ENCODE measurements at regions not wholly inside any gene's neighbourhood (a gene's known extent, or its start where the extent isn't known, plus 50 kb on each side); places are given as distances from the start of the nearest gene placed in this dataset.
A peak's percentile ranks its signal among the peaks of the same experiment; 100 is the strongest.

GRCh38 chr1:202072211-202072765, 50.4 kb upstream of the GPR37L1 start:
- H2BK120ac ChIP-seq (replicated peaks; ENCODE audit: low read depth, low read length) = no peak overlapping the region
- H3K18ac ChIP-seq (ENCODE audit: extremely low read depth, low read length) = no peak overlapping the region
- no peak overlapping the region for H3K4me2 ChIP-seq (ENCODE audit: insufficient read depth in 1 of 2, low read depth in 2 of 2, low read length in 2 of 2)
- H3K9ac ChIP-seq (replicated peaks in 1 of 4; ENCODE audit: extremely low read depth in 1 of 4, low read depth in 3 of 4, low read length in 3 of 4) = no peak overlapping the region
- no peaks in the 10 kb centered on the region for H4K20me1 ChIP-seq (replicated peaks in 1 of 2; ENCODE audit: control insufficient read depth in 1 of 2, insufficient read depth in 2 of 2, low read length in 2 of 2)
- H3K4ac ChIP-seq (replicated peaks; ENCODE audit: insufficient read length, low read depth, low read length) = no peak overlapping the region
- WGBS, 2 experiments (ENCODE audit: extremely low coverage in 1 of 2, insufficient coverage in 1 of 2, insufficient read length in 1 of 2, insufficient replicate concordance in 2 of 2, low coverage in 1 of 2, low lambda C conversion rate in 2 of 2, missing lambda C conversion rate in 1 of 2) = 91% methylated on average over 8 of the region's 8 CpGs; no CpG with 5 or more reads in 1 of the 2 experiments
- no peaks in the 10 kb centered on the region for H3K9me3 ChIP-seq (ENCODE audit: insufficient read depth in 2 of 2, low read depth in 1 of 2, low read length in 1 of 2)
- no peak overlapping the region for H2BK12ac ChIP-seq (ENCODE audit: low read depth, low read length)
- 0 out of 2 replicates have a peak overlapping the region, but pooled peaks have one; percentile 31 for H2BK15ac ChIP-seq (ENCODE audit: low read length)
- H2BK20ac ChIP-seq (ENCODE audit: low read length) = no peak overlapping the region
- CTCF ChIA-PET (ENCODE audit: partially characterized antibody) = interaction anchor here (1.0 to 1.6 kb wide), 2 partner anchors 11 to 50 kb away, joined by 3 to 4 read pairs; partner anchors contain the start of gene GPR37L1
- H3K27me3 ChIP-seq (replicated peaks in 1 of 4; ENCODE audit: control insufficient read depth in 3 of 4, extremely low read depth in 1 of 4, insufficient read depth in 3 of 4, low read length in 3 of 4) = no peaks in the 10 kb centered on the region
- no peak overlapping the region for H4K5ac ChIP-seq (ENCODE audit: insufficient read length, low read depth, low read length)
- no peak overlapping the region for H4K91ac ChIP-seq (replicated peaks; ENCODE audit: insufficient read length, low read length)
- no peak overlapping the region for H3K56ac ChIP-seq (replicated peaks; ENCODE audit: insufficient read length, low read depth, low read length)
- H3K79me1 ChIP-seq (ENCODE audit: low read depth, low read length) = no peaks in the 10 kb centered on the region
- no peak overlapping the region for H2AFZ ChIP-seq (ENCODE audit: low read length)
- no peaks in the 10 kb centered on the region for H3K79me2 ChIP-seq (ENCODE audit: control insufficient read depth in 1 of 2, insufficient read depth in 2 of 2, low read length in 2 of 2)
- H3K27ac ChIP-seq (ENCODE audit: low read depth, low read length) = no peak overlapping the region
- H3K4me3 ChIP-seq (ENCODE audit: extremely low read depth in 1 of 4, insufficient read depth in 2 of 4, low read depth in 3 of 4, low read length in 4 of 4) = no peak overlapping the region
- FAIRE-seq (no peak), DNase-seq (ENCODE audit: low read depth in 1 of 2, low spot score in 2 of 2) (no peak)
- no peak overlapping the region for H3K14ac ChIP-seq (ENCODE audit: insufficient read length)
- no peak overlapping the region for H4K8ac ChIP-seq (ENCODE audit: extremely low read depth, insufficient read depth, low read length)
- no peaks in the 10 kb centered on the region for H3K23me2 ChIP-seq (ENCODE audit: low read depth, low read length)
- H3K36me3 ChIP-seq (ENCODE audit: control insufficient read depth in 2 of 4, insufficient read depth in 4 of 4, low read length in 3 of 4) = no peaks in the 10 kb centered on the region
- H2BK5ac ChIP-seq (ENCODE audit: low read depth, low read length) = no peak overlapping the region
- POLR2A ChIA-PET (ENCODE audit: partially characterized antibody) = no interaction called here
- no peak overlapping the region for H2AK5ac ChIP-seq (ENCODE audit: low read depth, low read length)
- no peak overlapping the region for H3K23ac ChIP-seq (ENCODE audit: insufficient read length)
- H3K4me1 ChIP-seq (replicated peaks in 1 of 4; ENCODE audit: control insufficient read depth in 3 of 4, insufficient read depth in 4 of 4, low read length in 3 of 4) = peaks cover 0 to 4% (median 3%) of the 10 kb centered on the region in 4 experiments; a peak in 4 of 7 replicates
- TF ChIP-seq ASH2L (IDR thresholded peaks at IDR 0.05; ENCODE audit: low read length) = no peak

Data from H1 (cell line).